ENCODE measurements at regions not wholly inside any gene's neighbourhood (a gene's known extent, or its start where the extent isn't known, plus 50 kb on each side); places are given as distances from the start of the nearest gene placed in this dataset.

GRCh38 chr5:2257326-2258244 lies 374.9 kb upstream of the IRX4 start:
- DNase-seq: no peak

- DNase-seq: no peak
These were observed 374.1 kb upstream of the IRX4 start for GRCh38 chr5:2256691-2257280.

GRCh38 chr5:2255915-2256690 lies 373.4 kb upstream of the IRX4 start:
- DNase-seq: no peak

- no peak for DNase-seq
These were observed 372.4 kb upstream of the IRX4 start for GRCh38 chr5:2254880-2255750.

GRCh38 chr5:2254406-2254805 lies 371.7 kb upstream of the IRX4 start:
- no peak for DNase-seq

DNA sequence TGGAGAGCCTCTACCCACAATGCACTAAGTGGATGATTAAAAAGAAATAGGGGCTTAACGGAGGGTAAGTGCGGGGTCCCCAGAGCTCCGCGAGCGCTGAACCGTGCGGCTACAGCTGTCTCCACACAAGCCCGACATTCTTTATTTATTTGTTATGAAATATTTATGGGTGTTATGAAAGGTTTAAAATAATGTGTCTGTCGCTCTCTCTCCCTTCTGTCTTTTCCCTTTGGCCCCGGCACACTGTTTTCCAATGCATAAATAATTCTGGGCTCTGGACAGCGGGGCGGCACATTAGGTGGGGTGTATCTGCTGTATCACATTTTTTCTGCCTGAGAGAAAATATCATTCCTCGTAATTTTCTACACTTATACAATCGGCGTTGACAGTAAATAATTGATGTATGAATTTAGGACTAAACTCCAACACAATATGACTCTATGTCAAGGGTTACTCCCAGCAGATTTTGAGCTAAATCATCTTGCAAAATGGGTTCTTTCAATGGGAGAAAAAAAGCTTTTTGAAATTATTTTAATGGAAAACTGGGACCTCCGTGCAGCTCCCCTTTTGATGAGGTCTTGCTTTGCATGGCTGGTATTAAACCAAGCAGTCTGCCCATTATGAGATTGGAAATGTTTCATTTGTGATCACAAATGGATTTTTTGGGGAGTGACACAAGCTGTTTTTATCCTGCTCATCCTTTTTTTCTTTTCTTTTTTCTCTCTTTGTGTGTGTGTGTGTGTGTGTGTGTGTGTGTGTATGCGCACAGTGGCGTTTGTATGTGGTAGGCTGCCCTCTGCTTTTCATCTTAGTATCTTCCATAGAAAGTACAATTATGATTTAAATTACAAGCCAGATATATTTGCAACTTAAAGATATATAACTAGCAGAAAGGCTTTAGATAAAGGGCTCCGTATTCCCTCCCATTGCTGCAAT lies 370.6 kb upstream of the IRX4 start:
- DNase-seq: no peak

DNA sequence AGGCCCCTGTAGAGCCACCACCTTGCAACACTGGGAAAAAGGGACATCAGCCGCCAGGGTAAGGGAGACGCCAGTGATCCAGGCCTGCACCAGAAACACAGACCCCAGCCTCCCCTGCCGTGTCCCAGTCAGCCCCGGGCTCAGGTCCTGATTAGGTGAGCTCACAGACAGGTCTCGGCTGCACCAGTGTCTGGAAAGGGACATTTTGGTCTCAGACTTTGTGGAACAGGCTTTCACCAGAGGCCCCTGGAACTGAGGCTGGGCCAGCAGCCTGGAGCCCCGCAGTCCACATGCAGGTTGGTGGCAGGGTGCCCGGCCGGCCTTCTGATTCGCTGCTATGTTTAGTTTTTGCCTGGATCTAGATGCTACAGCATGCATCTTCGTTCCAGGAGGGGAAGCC lies 369.0 kb upstream of the IRX4 start:
- no peak for DNase-seq

DNA sequence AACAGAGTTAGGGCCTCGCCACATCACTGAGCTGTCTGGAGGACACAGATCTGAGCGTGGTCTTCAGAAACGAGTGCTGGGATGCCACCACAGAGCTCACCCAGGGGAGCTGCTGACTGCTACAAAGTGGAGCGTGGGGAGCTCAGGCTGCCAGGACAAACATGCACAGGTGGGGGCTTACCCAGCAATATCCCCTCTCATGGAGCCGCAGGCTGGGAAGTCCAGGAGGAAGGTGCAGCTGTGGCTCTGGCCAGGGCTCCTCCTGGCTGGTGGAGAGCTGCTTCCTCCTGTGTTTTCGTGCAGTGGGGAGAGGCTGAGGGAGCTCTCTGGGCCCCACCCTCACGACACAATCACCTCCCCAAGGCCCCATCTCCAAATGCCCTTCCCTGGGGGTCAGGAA lies 368.6 kb upstream of the IRX4 start:
- no peak for DNase-seq

DNA sequence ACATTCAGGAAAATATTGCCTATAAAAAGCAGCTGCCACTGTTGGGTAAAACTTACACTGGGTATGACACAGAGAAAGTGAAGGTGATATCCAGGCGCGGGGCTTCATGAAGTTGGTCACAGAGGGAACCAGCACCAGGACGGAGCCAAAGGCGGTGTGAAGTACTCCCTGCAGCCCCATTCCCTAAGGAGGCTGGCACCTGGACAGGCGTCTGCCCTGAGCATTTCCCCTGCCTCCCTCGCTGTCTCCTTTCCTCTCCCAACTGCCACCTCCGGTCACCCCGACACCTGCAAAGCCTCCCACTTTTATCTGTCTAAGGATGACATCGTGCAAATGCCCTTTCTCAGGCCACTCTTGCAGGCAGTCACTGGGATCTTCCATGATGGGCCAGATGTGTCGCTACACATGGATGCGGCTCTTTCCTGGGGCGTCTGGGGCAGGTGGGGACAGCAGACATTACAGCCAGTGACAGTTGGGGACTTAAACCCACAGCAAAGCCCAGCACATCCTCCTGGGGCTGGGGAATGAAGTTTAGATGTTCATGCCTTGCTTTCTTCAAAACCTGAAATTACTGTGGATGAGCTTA lies 367.7 kb upstream of the IRX4 start:
- no peak for DNase-seq

DNA sequence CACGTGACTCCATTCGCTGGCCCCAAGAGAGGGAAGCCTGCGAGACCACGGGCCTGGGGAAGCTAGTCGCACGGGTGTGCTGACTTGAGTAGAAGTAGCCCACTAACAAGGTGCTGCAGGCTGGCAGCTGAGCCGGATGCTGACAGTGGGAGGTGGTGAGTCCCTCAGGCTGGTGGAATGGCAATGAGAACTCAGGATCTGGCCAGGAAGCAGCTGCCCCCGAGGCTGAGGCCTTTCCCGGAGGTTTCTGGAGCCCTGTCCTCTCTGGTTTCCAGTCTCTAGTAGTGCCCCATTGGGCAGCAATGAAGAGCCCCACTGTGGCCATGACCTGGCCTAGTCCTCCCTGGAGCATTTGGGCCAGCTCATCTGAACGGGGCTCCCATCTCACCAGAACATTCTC lies 366.7 kb upstream of the IRX4 start:
- no peak for DNase-seq

DNA sequence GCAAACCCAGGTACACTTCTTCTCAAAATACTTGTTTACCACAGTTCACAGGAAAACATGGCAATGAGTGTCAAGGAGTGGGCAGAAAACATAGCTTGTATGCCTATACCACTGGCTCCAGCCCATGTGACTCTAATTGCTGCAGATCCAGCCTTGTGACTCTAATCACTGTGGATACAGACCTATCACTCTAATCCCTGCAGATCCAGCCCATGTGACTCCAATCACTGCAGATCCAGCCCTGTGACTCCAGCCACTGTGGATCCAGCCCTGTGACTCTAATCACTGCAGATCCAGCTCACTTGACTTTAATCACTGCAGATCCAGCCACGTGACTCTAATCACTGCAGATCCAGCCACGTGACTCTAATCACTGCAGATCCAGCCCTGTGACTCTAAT lies 366.3 kb upstream of the IRX4 start:
- DNase-seq: no peak

- DNase-seq: no peak
These were observed 359.8 kb upstream of the IRX4 start for GRCh38 chr5:2242539-2242938.

DNA sequence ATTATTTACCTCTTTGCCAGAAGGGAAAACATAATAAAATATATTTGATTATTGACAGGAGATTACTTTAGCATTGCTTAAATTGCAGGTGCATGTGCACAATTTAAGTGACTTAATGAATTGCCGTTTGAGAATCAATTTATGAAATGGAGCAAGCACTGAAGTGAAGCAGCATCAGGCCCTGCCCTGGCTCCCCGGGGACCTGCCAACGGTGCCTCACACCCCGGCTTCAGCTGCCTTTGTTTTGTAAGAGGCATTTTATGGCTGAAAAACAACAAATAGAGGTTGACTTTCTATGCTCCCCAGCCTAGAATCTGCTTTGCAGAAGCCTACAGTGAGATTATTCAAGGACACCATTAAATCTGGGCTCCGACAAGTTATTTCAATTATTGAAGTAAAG lies 359.1 kb upstream of the IRX4 start:
- DNase-seq: no peak

DNA sequence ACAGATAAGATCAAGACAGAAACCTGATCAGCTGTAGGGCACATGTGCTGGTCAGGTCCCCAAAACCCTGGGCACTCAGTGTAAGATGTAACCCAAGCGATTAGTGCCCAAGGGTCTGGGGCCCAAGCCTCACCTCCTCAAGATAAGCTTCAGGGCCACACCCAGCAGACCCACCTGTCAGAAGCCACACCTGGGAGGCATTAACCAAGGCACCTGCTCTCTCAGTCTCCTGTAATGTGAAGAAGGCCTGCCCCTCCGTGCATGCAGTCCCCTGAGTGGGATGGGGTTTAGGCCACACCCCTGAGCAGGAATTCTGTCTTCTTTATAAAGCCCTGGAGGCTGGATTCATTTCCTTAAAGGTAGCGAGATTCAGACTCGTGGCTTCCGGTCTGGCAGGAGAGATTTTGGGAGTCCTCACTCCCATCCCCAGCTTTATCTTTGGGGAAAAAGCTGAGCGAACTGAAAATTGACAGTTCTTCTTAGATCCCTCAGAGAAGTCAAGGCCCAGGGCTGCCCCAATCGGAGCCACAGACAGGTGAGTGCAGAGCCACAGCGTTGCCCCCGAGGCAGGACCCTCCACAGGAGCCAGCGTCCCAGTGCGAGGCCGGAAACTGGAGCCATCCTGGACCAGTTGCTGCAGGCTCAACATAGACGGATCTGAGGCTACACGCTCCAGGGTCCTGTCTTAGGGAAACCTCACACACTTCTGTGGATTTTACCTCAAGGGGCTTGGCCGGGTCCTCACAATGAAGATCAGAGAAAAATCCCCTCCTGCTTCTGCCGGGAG lies 357.6 kb upstream of the IRX4 start:
- DNase-seq: no peak

- no peak for DNase-seq
These were observed 356.6 kb upstream of the IRX4 start for GRCh38 chr5:2239201-2239910.

DNA sequence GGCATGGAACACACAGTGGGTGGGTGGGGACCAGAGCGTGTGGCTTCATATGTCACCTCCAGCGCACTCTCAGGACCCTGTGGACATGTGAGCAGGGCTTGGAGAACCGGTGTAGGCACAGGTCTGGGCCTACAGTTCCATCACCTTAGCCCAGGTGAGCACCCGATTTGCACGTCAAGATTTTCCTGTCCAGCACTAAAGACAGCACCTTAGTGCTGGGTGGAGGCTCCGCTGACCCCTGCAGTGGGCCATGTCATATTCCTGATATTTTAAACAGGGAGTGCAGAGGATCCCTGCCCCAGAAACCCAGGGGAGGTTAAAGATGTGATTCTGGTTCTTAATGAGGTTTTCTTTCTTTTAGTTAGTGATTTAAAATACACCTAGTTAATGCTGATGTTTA lies 356.0 kb upstream of the IRX4 start:
- DNase-seq: no peak

- no peak for DNase-seq
These were observed 344.7 kb upstream of the IRX4 start for GRCh38 chr5:2227433-2227832.

DNA sequence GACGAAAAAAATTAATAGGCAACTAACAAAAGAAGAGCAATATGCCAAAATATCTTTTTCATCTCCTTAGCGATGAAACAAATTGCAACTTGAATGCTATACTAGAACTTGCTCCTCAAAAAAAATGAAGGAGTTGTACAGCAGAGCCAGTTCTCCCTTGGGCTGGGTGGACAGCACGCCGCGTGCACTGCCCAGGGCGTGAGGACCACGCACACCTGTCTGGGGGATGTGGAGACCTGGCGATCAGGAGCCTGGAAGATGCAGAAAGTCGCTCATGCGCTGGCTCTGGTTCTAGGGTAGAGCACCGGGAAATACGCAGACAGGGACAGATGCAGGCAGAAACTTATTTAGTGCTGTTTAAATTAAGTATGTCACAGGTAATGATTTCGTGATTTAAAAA lies 342.0 kb upstream of the IRX4 start:
- no peak for DNase-seq

GRCh38 chr5:2223303-2223702 lies 340.6 kb upstream of the IRX4 start:
- no peak for DNase-seq

Measured in inflammatory macrophage treated with lipopolysaccharide for 1 hour (primary cell).